ENCODE measurements at regions not wholly inside any gene's neighbourhood (a gene's known extent, or its start where the extent isn't known, plus 50 kb on each side); places are given as distances from the start of the nearest gene placed in this dataset.

DNA sequence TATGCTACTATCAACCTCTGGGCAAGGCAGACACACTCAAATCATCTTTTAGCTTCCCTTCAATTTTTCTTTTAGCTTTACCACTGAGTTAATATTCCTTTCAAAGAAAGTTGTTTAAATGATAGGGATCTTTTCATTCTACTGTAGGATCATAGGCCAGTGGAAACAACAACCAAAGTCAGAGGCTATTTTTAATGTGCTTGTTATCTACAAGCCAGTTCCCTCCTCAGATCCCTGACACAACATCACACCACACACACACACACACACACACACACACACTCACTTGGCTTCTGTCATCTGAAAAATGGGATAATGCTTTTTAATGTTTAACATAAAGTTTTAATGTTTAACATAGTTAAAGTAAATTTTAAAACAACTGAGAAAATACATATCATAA is 106.7 kb upstream of the CAV2 start:
- BruUV-seq (replicated peaks), result no TSS peak
- Histone ChIP-seq H3K9me3 (ENCODE audit: control insufficient read depth, insufficient read depth, low read depth, low read length) (no peaks in the 10 kb centered on the region; the same call in 1 of the 2 replicates), H3K27me3 (ENCODE audit: control insufficient read depth, insufficient read depth, low read length) (no peaks in the 10 kb centered on the region), H3K36me3 (ENCODE audit: control insufficient read depth, insufficient read depth, low read length) (no peaks in the 10 kb centered on the region), H3K4me3 (ENCODE audit: low read depth in 2 of 2, low read length in 2 of 2) (no peak overlapping the region), H3K27ac (ENCODE audit: low read length) (peak overlapping the region; percentile 93), H3K4me1 (ENCODE audit: control insufficient read depth, insufficient read depth, low read length) (peaks cover 40% of the 10 kb centered on the region)
- ChIA-PET POLR2A (interaction anchor here (0.6 kb wide), 1 partner anchor 111 kb away, joined by 3 read pairs; no protein-coding TSS in a partner anchor), CTCF (no interaction called here)
- in situ Hi-C loops (cut with HindIII; ENCODE audit: low pct_unique_long_range_greater_than_20kb, low sequenced_read_pairs) (no loop called here), intact Hi-C loops (cut with micrococcal nuclease; ENCODE audit: unreplicated experiment) (no loop called here)
- TF ChIP-seq, protein P1, sequence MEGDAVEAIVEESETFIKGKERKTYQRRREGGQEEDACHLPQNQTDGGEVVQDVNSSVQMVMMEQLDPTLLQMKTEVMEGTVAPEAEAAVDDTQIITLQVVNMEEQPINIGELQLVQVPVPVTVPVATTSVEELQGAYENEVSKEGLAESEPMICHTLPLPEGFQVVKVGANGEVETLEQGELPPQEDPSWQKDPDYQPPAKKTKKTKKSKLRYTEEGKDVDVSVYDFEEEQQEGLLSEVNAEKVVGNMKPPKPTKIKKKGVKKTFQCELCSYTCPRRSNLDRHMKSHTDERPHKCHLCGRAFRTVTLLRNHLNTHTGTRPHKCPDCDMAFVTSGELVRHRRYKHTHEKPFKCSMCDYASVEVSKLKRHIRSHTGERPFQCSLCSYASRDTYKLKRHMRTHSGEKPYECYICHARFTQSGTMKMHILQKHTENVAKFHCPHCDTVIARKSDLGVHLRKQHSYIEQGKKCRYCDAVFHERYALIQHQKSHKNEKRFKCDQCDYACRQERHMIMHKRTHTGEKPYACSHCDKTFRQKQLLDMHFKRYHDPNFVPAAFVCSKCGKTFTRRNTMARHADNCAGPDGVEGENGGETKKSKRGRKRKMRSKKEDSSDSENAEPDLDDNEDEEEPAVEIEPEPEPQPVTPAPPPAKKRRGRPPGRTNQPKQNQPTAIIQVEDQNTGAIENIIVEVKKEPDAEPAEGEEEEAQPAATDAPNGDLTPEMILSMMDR (IDR thresholded peaks at IDR 0.05), result no peak
- TF ChIP-seq POLR2AphosphoS5 (IDR thresholded peaks at IDR 0.05; ENCODE audit: low read depth, low read length), result no peak
- TF ChIP-seq SIN3A (IDR thresholded peaks at IDR 0.05; ENCODE audit: borderline replicate concordance, insufficient read depth, low read depth, low read length), result no peak
- no peak for TF ChIP-seq REST (IDR thresholded peaks at IDR 0.05; ENCODE audit: insufficient read depth in 1 of 2, low read depth in 2 of 2, low read length in 1 of 2)
- no peak for TF ChIP-seq TCF7L2 (IDR thresholded peaks at IDR 0.05; ENCODE audit: low read depth, low read length)
- no peak for DNase-seq (ENCODE audit: low read depth, low spot score)
- ATAC-seq, result no peak

DNA sequence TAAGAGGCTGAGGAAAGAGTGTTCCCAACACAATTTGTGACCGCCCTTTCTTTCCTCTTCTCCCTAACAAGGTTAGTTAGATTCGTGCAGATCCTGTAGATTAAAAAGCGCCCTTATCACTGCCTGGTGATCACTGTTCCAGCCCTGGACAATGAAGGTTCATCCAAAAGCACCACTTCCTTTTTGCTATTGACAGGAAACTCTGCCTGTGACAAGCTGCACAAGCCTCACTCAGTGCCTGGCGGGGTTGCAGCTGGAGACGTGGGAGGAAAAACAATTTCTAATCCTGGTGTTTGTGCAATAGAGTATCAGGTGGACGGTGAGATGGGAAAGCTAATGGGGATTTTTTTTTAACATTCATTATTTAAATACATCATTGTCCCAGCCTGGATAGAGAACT is 105.9 kb upstream of the CAV2 start:
- in situ Hi-C loops (cut with HindIII; ENCODE audit: low pct_unique_long_range_greater_than_20kb, low sequenced_read_pairs), result no loop called here
- no peaks in the 10 kb centered on the region for H3K36me3 ChIP-seq (ENCODE audit: control insufficient read depth, insufficient read depth, low read length)
- peak overlapping the region; percentile 93 for H3K27ac ChIP-seq (ENCODE audit: low read length)
- POLR2A ChIA-PET, result no interaction called here
- intact Hi-C loops (cut with micrococcal nuclease; ENCODE audit: unreplicated experiment), result no loop called here
- BruUV-seq (replicated peaks), result no TSS peak
- ATAC-seq, result peak; percentile 40; the same call in 1 of the 2 replicates
- H3K27me3 ChIP-seq (ENCODE audit: control insufficient read depth, insufficient read depth, low read length), result no peaks in the 10 kb centered on the region
- no peak overlapping the region for H3K4me3 ChIP-seq (ENCODE audit: low read depth in 2 of 2, low read length in 2 of 2)
- CTCF ChIA-PET, result no interaction called here
- TF ChIP-seq SIN3A (IDR thresholded peaks at IDR 0.05; ENCODE audit: borderline replicate concordance, insufficient read depth, low read depth, low read length), result no peak
- no peak for TF ChIP-seq REST (IDR thresholded peaks at IDR 0.05; ENCODE audit: insufficient read depth in 1 of 2, low read depth in 2 of 2, low read length in 1 of 2)
- no peak for TF ChIP-seq POLR2AphosphoS5 (IDR thresholded peaks at IDR 0.05; ENCODE audit: low read depth, low read length)
- TF ChIP-seq, protein P1 (IDR thresholded peaks at IDR 0.05), result no peak
- TF ChIP-seq TCF7L2 (IDR thresholded peaks at IDR 0.05; ENCODE audit: low read depth, low read length), result no peak
- DNase-seq (ENCODE audit: low read depth, low spot score), result no peak
- no peaks in the 10 kb centered on the region; the same call in 1 of the 2 replicates for H3K9me3 ChIP-seq (ENCODE audit: control insufficient read depth, insufficient read depth, low read depth, low read length)
- peaks cover 40% of the 10 kb centered on the region for H3K4me1 ChIP-seq (ENCODE audit: control insufficient read depth, insufficient read depth, low read length)
